Esophagus muscularis mucosa (tissue), 4 donors: ENCODE measurements at regions not wholly inside any gene's neighbourhood (a gene's known extent, or its start where the extent isn't known, plus 50 kb on each side); places are given as distances from the start of the nearest gene placed in this dataset.

ENCODE experiments used
- DNase-seq: peaks from one replicate; pipeline ENCODE4 v3.0.0-alpha.2; 2017; ENCODE audit errors: extremely low spot score
- H3K27ac ChIP-seq, 4 donors: fragments of 200-600 bp; sonication (generic); replicated peaks in 1 of 4; 1 replicate in 3 of 4; 2 replicates in 1 of 4; pipeline ENCODE4 v1.5.1; 2016 to 2019; ENCODE audit warnings: mild to moderate bottlenecking in 1 of 4
- H3K27me3 ChIP-seq, 4 donors: fragments of 200-600 bp; sonication (generic); one replicate each; pipeline versions ENCODE4 v1.5.1 to v1.6.0; 2016 to 2019
- H3K36me3 ChIP-seq, 4 donors: fragments of 200-600 bp; sonication (generic); one replicate each; pipeline ENCODE4 v1.5.1; 2016 to 2019
- H3K4me1 ChIP-seq, 4 donors: fragments of 200-600 bp; sonication (generic); one replicate each; pipeline ENCODE4 v1.5.1; 2016 to 2019
- H3K4me3 ChIP-seq, 4 donors: fragments of 200-600 bp; sonication (generic); 1 replicate in 2 of 4; 2 replicates in 2 of 4; pipeline ENCODE4 v1.5.1; 2016 to 2019; ENCODE audit warnings: mild to moderate bottlenecking in 4 of 4, moderate library complexity in 1 of 4
- H3K9me3 ChIP-seq, 4 donors: fragments of 200-600 bp; sonication (generic); 1 replicate in 3 of 4; 2 replicates in 1 of 4; pipeline ENCODE4 v1.5.1; 2016 to 2019
- CTCF ChIP-seq, 3 experiments: fragments of 200-600 bp in 2 of 3; fragments of 450-650 bp in 1 of 3; sonication (generic) in 2 of 3; IDR thresholded peaks; one replicate each; pipeline ENCODE4 v1.5.1; 2017 to 2019; ENCODE audit warnings: antibody characterized with exemption in 3 of 3, mild to moderate bottlenecking in 2 of 3, moderate library complexity in 1 of 3
- EP300 ChIP-seq: sonication (generic); formaldehyde crosslinking; IDR thresholded peaks from one replicate; pipeline ENCODE4 v1.6.1; 2017; ENCODE audit warnings: antibody characterized with exemption
- POLR2A ChIP-seq: fragments of 450-650 bp; IDR thresholded peaks from one replicate; pipeline ENCODE4 v1.6.1; 2017; ENCODE audit warnings: antibody characterized with exemption, moderate library complexity, mild to moderate bottlenecking, low read depth
- POLR2AphosphoS5 ChIP-seq, 2 donors: sonication (generic); formaldehyde crosslinking; IDR thresholded peaks; one replicate each; pipeline ENCODE4 v1.6.1; 2017; ENCODE audit warnings: antibody characterized with exemption in 2 of 2
- WGBS: methylation state at CpG from one replicate; pipeline ENCODE4 v1.1.5; 2018; 5-methylcytosine and 5-hydroxymethylcytosine counted together
- intact Hi-C: fragments of 100-400 bp; cut with DNase I; formaldehyde crosslinking; loops from one replicate; pipeline ENCODE4 v1.15.1; 2023

- H3K36me3 ChIP-seq: no peaks in the 10 kb centered on the region
Observed at GRCh38 chr1:198030682-198031081, 113.5 kb downstream of the LHX9 start.

GRCh38 chr1:198031086-198031485 lies 113.9 kb downstream of the LHX9 start:
- intact Hi-C loops: no loop called here
- Histone ChIP-seq H3K4me1 (peaks cover 0 to 5% (median 0%) of the 10 kb centered on the region in 4 donors), H3K4me3 (no peak overlapping the region), H3K27ac (no peak overlapping the region), H3K36me3 (no peaks in the 10 kb centered on the region), H3K27me3 (no peaks in the 10 kb centered on the region), H3K9me3 (no peaks in the 10 kb centered on the region)
- no peak for TF ChIP-seq POLR2AphosphoS5 (IDR thresholded peaks at IDR 0.05)
- TF ChIP-seq CTCF (IDR thresholded peaks at IDR 0.05): no peak
- no peak for TF ChIP-seq EP300
- no peak for TF ChIP-seq POLR2A
- DNase-seq: no peak

More at GRCh38 chr1:198030682-198031081, 113.5 kb downstream of the LHX9 start:
- DNase-seq: no peak
- no peak overlapping the region for H3K4me3 ChIP-seq
- no peaks in the 10 kb centered on the region for H3K27me3 ChIP-seq
- no peak overlapping the region for H3K27ac ChIP-seq
- peaks cover 0 to 5% (median 0%) of the 10 kb centered on the region in 4 donors for H3K4me1 ChIP-seq
- WGBS: 44% methylated on average over 2 of the region's 2 CpGs
- TF ChIP-seq POLR2A (no peak), POLR2AphosphoS5 (IDR thresholded peaks at IDR 0.05) (no peak), EP300 (no peak), CTCF (IDR thresholded peaks at IDR 0.05) (no peak)
- no peaks in the 10 kb centered on the region for H3K9me3 ChIP-seq
- intact Hi-C loops: no loop called here

GRCh38 chr1:198032668-198033067 lies 115.5 kb downstream of the LHX9 start:
- no peak overlapping the region for H3K4me3 ChIP-seq
- H3K27ac ChIP-seq: no peak overlapping the region
- intact Hi-C loops: no loop called here
- H3K36me3 ChIP-seq: no peaks in the 10 kb centered on the region
- H3K4me1 ChIP-seq: peaks cover 0 to 5% (median 0%) of the 10 kb centered on the region in 4 donors
- TF ChIP-seq POLR2A (no peak), CTCF (IDR thresholded peaks at IDR 0.05) (no peak), POLR2AphosphoS5 (IDR thresholded peaks at IDR 0.05) (no peak), EP300 (no peak)
- no peaks in the 10 kb centered on the region for H3K9me3 ChIP-seq
- H3K27me3 ChIP-seq: no peaks in the 10 kb centered on the region
- WGBS: 60% methylated on average over 2 of the region's 2 CpGs
- no peak for DNase-seq

GRCh38 chr1:198040880-198041279 lies 115.9 kb upstream of the NEK7 start:
- no peaks in the 10 kb centered on the region for H3K36me3 ChIP-seq
- no peak overlapping the region for H3K4me3 ChIP-seq
- no peak overlapping the region for H3K27ac ChIP-seq
- H3K27me3 ChIP-seq: no peaks in the 10 kb centered on the region
- no peak for DNase-seq
- intact Hi-C loops: no loop called here
- no peaks in the 10 kb centered on the region for H3K9me3 ChIP-seq
- 82% methylated on average over 2 of the region's 2 CpGs for WGBS
- TF ChIP-seq POLR2AphosphoS5 (IDR thresholded peaks at IDR 0.05): no peak
- TF ChIP-seq EP300: no peak
- no peak for TF ChIP-seq CTCF (IDR thresholded peaks at IDR 0.05)
- no peak for TF ChIP-seq POLR2A
- no peaks in the 10 kb centered on the region for H3K4me1 ChIP-seq

GRCh38 chr1:198042168-198042567 lies 114.6 kb upstream of the NEK7 start:
- Histone ChIP-seq H3K4me3 (no peak overlapping the region), H3K27me3 (no peaks in the 10 kb centered on the region), H3K27ac (no peak overlapping the region), H3K4me1 (no peaks in the 10 kb centered on the region), H3K9me3 (no peaks in the 10 kb centered on the region), H3K36me3 (no peaks in the 10 kb centered on the region)
- WGBS: 86% methylated on average over 2 of the region's 2 CpGs
- intact Hi-C loops: no loop called here
- DNase-seq: no peak
- TF ChIP-seq POLR2AphosphoS5 (IDR thresholded peaks at IDR 0.05) (no peak), POLR2A (no peak), EP300 (no peak), CTCF (IDR thresholded peaks at IDR 0.05) (no peak)
